Upper lobe of left lung (tissue), 6 donors: ENCODE measurements at regions not wholly inside any gene's neighbourhood (a gene's known extent, or its start where the extent isn't known, plus 50 kb on each side); places are given as distances from the start of the nearest gene placed in this dataset.

ENCODE experiments used
- ATAC-seq, 2 donors: fragments of 200-7000 bp; cut with Tn5 transposase; one replicate each; pipeline ENCODE4 v1.9.1; 2022; ENCODE audit warnings: mild to moderate bottlenecking in 2 of 2, moderate library complexity in 2 of 2; ENCODE audit not compliant: low FRiP score in 2 of 2
- DNase-seq, 2 donors: peaks; one replicate each; pipeline ENCODE4 v3.0.0-alpha.2; 2019 to 2020
- H3K27ac ChIP-seq, 4 donors: fragments of 200-600 bp; sonication (generic); one replicate each; pipeline ENCODE4 v1.5.1; 2016 to 2019
- H3K27me3 ChIP-seq, 4 donors: fragments of 200-600 bp; sonication (generic); one replicate each; pipeline ENCODE4 v1.5.1; 2017 to 2019
- H3K36me3 ChIP-seq, 4 donors: fragments of 200-600 bp; sonication (generic); one replicate each; pipeline ENCODE4 v1.5.1; 2016 to 2019
- H3K4me1 ChIP-seq, 4 donors: fragments of 200-600 bp; sonication (generic); one replicate each; pipeline ENCODE4 v1.5.1; 2018 to 2019
- H3K4me3 ChIP-seq, 4 donors: fragments of 200-600 bp; sonication (generic); one replicate each; pipeline ENCODE4 v1.5.1; 2017 to 2019; ENCODE audit warnings: mild to moderate bottlenecking in 2 of 4, moderate library complexity in 1 of 4
- H3K9me3 ChIP-seq, 4 donors: fragments of 200-600 bp; sonication (generic); one replicate each; pipeline ENCODE4 v1.5.1; 2018 to 2019
- CTCF ChIP-seq, 6 experiments: fragments of 450-650 bp in 4 of 6; fragments of 200-600 bp in 2 of 6; sonication (generic) in 2 of 6; IDR thresholded peaks; one replicate each; pipeline ENCODE4 v1.5.1; 2016 to 2019; ENCODE audit warnings: antibody characterized with exemption in 6 of 6
- EP300 ChIP-seq, 4 donors: sonication (generic); formaldehyde crosslinking; IDR thresholded peaks; one replicate each; pipeline ENCODE4 v1.5.1; 2017; ENCODE audit warnings: antibody characterized with exemption in 4 of 4, control low read depth in 2 of 4
- POLR2A ChIP-seq, 4 donors: fragments of 450-650 bp; IDR thresholded peaks; one replicate each; pipeline ENCODE4 v1.5.1; 2016 to 2017; ENCODE audit warnings: antibody characterized with exemption in 4 of 4, mild to moderate bottlenecking in 2 of 4
- POLR2AphosphoS5 ChIP-seq, 2 donors: sonication (generic); formaldehyde crosslinking; IDR thresholded peaks; one replicate each; pipeline ENCODE4 v1.5.1; 2017; ENCODE audit warnings: antibody characterized with exemption in 2 of 2
- WGBS, 2 donors: methylation state at CpG; one replicate each; pipeline ENCODE4 v1.1.5; 2017 to 2018; 5-methylcytosine and 5-hydroxymethylcytosine counted together
- donor health status: DM: no; HTN: no; CAD: no; lungs with moderate emphysema.
- donor health status: DM: no; HTN: yes; CAD: no; lungs with severe emphysema.

DNA sequence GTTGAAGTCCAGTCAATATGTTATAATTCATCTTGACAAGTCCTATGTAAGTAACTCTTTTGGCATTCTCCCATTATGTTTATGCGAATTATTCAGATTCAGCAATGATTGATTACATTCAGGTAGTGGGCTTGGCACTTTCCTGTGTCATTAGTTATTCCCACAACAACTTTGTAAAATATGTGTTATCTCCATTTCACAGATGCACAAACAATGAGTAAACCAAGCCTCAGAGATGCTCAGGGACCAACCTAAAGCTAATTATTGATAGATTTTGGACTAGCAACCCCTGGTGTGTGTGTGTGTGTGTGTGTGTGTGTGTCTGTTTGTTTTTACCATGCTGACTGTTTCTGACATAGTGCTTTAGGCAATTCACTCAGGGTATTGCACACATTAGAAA lies 371.1 kb upstream of the C1orf87 start:
- 63 to 75% methylated on average over 1 of the region's 1 CpG for WGBS, 2 donors
- Histone ChIP-seq H3K4me1 (no peaks in the 10 kb centered on the region), H3K27me3 (no peaks in the 10 kb centered on the region), H3K27ac (no peak overlapping the region), H3K4me3 (no peak overlapping the region), H3K36me3 (no peaks in the 10 kb centered on the region), H3K9me3 (no peaks in the 10 kb centered on the region)
- ATAC-seq (no peak), DNase-seq (no peak)
- no peak for TF ChIP-seq EP300 (IDR thresholded peaks at IDR 0.05)
- TF ChIP-seq POLR2A (IDR thresholded peaks at IDR 0.05) = no peak
- no peak for TF ChIP-seq CTCF (IDR thresholded peaks at IDR 0.05)

GRCh38 chr1:60436186-60436585 lies 362.6 kb upstream of the C1orf87 start:
- Histone ChIP-seq H3K27me3 (no peaks in the 10 kb centered on the region), H3K4me3 (no peak overlapping the region), H3K4me1 (no peaks in the 10 kb centered on the region), H3K9me3 (peaks cover 0 to 7% (median 2%) of the 10 kb centered on the region in 4 donors), H3K36me3 (no peaks in the 10 kb centered on the region), H3K27ac (no peak overlapping the region)
- DNase-seq (no peak), ATAC-seq (no peak)
- TF ChIP-seq CTCF (IDR thresholded peaks at IDR 0.05) (no peak), POLR2A (IDR thresholded peaks at IDR 0.05) (no peak), EP300 (IDR thresholded peaks at IDR 0.05) (no peak), POLR2AphosphoS5 (IDR thresholded peaks at IDR 0.05) (no peak)
- WGBS, 2 donors = 80 to 89% methylated on average over 2 of the region's 2 CpGs

DNA sequence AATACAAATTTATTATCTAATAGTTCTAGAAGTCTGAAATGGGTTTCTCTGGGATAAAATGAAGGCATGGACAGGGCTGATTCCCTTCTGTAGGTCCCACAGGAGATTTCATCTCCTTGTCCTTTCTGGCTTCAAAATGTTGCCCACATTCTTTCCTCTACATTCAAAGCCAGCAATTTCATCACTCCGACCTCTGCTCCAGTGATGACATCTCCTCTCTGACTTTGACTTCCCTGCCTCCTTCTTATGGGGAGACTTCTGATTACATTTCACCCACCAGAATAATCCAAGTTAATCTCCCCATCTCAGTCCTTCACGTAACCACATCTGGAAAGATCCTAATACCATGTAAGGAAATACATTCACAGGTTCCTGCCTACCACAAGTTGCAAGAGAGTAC lies 358.0 kb upstream of the C1orf87 start:
- Histone ChIP-seq H3K27me3 (no peaks in the 10 kb centered on the region), H3K4me3 (no peak overlapping the region), H3K27ac (no peak overlapping the region), H3K9me3 (peaks cover 0 to 7% (median 2%) of the 10 kb centered on the region in 4 donors), H3K4me1 (no peaks in the 10 kb centered on the region), H3K36me3 (no peaks in the 10 kb centered on the region)
- ATAC-seq (no peak), DNase-seq (no peak)
- WGBS, 2 donors = 79 to 80% methylated on average over 2 of the region's 2 CpGs
- TF ChIP-seq POLR2A (IDR thresholded peaks at IDR 0.05) (no peak), CTCF (IDR thresholded peaks at IDR 0.05) (no peak), POLR2AphosphoS5 (IDR thresholded peaks at IDR 0.05) (no peak), EP300 (IDR thresholded peaks at IDR 0.05) (no peak)

DNA sequence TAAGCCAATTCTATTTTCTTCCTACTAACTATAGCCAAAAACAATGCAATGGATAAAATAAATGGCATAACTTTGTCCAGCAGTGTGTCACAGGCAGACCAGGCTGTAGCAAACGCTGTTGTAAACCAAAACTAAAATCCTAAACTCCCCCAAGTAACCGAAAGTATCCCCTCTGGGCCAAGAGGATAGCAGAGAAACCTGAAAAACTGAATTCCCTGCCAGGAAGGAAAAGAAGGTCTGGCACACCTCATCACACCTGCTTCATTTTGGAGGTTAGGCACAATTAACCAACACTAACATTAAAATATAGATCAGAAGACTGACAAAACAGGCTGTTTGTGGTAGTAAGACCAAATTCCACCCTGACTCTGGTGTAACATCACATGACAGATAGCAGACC lies 356.8 kb upstream of the C1orf87 start:
- 61 to 78% methylated on average over 2 of the region's 2 CpGs for WGBS, 2 donors
- Histone ChIP-seq H3K27ac (no peak overlapping the region), H3K4me1 (no peaks in the 10 kb centered on the region), H3K36me3 (no peaks in the 10 kb centered on the region), H3K27me3 (no peaks in the 10 kb centered on the region), H3K9me3 (peaks cover 0 to 7% (median 2%) of the 10 kb centered on the region in 4 donors), H3K4me3 (no peak overlapping the region)
- ATAC-seq (no peak), DNase-seq (no peak)
- TF ChIP-seq POLR2A (IDR thresholded peaks at IDR 0.05) (no peak), POLR2AphosphoS5 (IDR thresholded peaks at IDR 0.05) (no peak), CTCF (IDR thresholded peaks at IDR 0.05) (no peak), EP300 (IDR thresholded peaks at IDR 0.05) (no peak)

DNA sequence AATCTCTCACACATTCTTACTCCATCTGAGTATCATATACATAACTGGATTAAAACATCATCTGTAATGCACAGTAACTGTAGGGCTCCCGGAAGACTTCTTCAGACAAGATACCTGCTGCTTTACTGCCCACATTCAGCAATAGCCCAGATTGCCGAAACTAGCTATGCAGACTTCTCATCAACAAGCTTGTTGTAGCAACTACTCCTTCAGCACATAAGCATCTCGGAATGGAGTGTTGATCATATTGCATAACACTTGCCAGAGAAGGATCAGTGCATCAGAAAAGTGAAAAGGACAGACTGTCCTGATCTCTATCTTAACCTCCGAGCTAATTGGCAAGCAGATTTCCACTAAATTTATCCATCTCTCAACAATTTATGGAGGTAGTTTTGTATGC lies 354.6 kb upstream of the C1orf87 start:
- Histone ChIP-seq H3K27me3 (no peaks in the 10 kb centered on the region), H3K4me3 (no peak overlapping the region), H3K27ac (no peak overlapping the region), H3K9me3 (no peaks in the 10 kb centered on the region), H3K4me1 (no peaks in the 10 kb centered on the region), H3K36me3 (no peaks in the 10 kb centered on the region)
- TF ChIP-seq CTCF (IDR thresholded peaks at IDR 0.05) (no peak), EP300 (IDR thresholded peaks at IDR 0.05) (peak in 2 of 4 donors; percentile 34 to 81)
- DNase-seq (no peak), ATAC-seq (no peak)
- 70 to 72% methylated on average over 4 of the region's 4 CpGs for WGBS, 2 donors
